WERI-Rb-1 (cell line): ENCODE measurements at regions not wholly inside any gene's neighbourhood (a gene's known extent, or its start where the extent isn't known, plus 50 kb on each side); places are given as distances from the start of the nearest gene placed in this dataset.

Source experiments
- DNase-seq: peaks from one replicate; pipeline ENCODE4 v3.0.0-alpha.2; 2020
- H3K27ac ChIP-seq: fragments of 250-450 bp; sonication (Bioruptor Pico); 2 replicates; pipeline ENCODE4 v1.5.1; 2020; ENCODE audit warnings: mild to moderate bottlenecking, moderate library complexity
- H3K27me3 ChIP-seq: fragments of 250-450 bp; sonication (Bioruptor Pico); 2 replicates; pipeline ENCODE4 v1.5.1; 2021; ENCODE audit warnings: mild to moderate bottlenecking, low read depth, moderate library complexity; ENCODE audit not compliant: insufficient read depth, severe bottlenecking
- H3K36me3 ChIP-seq: fragments of 250-450 bp; sonication (Bioruptor Pico); 2 replicates; pipeline ENCODE4 v1.5.1; 2020; ENCODE audit warnings: mild to moderate bottlenecking, moderate library complexity
- H3K4me3 ChIP-seq: 2 replicates; pipeline ENCODE4 v1.5.1; 2011; ENCODE audit warnings: low read depth, mild to moderate bottlenecking, control low read depth, low read length
- H3K9me3 ChIP-seq: fragments of 250-450 bp; sonication (Bioruptor Pico); 2 replicates; pipeline ENCODE4 v1.5.1; 2021; ENCODE audit warnings: mild to moderate bottlenecking, moderate library complexity; ENCODE audit not compliant: severe bottlenecking
- TF ChIP-seq, protein P1 (sequence below): IDR thresholded peaks from 2 replicates; pipeline ENCODE4 v1.5.1; 2011; ENCODE audit warnings: low read depth, mild to moderate bottlenecking, control low read depth, inconsistent platforms, low read length

DNA sequence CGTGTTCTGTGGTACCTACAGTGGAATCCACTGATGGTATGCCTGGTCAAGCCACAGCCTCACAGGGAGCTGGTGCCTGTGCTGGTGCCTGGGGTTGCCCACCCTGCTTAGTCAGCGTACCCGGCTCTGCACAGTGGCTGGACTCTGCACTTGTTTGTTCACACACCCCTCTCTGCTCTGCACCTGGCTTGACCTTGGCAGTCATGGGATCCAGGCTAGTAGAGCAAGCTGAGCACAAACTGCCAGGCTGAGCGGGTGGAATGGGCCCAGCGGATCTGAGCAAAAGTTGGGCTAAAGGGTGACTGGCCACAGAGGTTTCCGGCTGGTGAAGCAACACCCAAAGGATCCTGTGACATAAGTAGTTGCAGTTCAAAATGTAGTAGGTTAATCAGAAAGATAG is 163.5 kb downstream of the CDH19 start:
- Histone ChIP-seq H3K27ac (no peak overlapping the region), H3K27me3 (no peaks in the 10 kb centered on the region), H3K4me3 (no peak overlapping the region), H3K36me3 (no peaks in the 10 kb centered on the region), H3K9me3 (no peaks in the 10 kb centered on the region)
- DNase-seq: no peak
- TF ChIP-seq, protein P1, sequence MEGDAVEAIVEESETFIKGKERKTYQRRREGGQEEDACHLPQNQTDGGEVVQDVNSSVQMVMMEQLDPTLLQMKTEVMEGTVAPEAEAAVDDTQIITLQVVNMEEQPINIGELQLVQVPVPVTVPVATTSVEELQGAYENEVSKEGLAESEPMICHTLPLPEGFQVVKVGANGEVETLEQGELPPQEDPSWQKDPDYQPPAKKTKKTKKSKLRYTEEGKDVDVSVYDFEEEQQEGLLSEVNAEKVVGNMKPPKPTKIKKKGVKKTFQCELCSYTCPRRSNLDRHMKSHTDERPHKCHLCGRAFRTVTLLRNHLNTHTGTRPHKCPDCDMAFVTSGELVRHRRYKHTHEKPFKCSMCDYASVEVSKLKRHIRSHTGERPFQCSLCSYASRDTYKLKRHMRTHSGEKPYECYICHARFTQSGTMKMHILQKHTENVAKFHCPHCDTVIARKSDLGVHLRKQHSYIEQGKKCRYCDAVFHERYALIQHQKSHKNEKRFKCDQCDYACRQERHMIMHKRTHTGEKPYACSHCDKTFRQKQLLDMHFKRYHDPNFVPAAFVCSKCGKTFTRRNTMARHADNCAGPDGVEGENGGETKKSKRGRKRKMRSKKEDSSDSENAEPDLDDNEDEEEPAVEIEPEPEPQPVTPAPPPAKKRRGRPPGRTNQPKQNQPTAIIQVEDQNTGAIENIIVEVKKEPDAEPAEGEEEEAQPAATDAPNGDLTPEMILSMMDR: no peak

GRCh38 chr18:66439670-66440069 is 164.2 kb downstream of the CDH19 start:
- Histone ChIP-seq H3K9me3 (no peaks in the 10 kb centered on the region), H3K36me3 (no peaks in the 10 kb centered on the region), H3K27ac (no peak overlapping the region), H3K27me3 (no peaks in the 10 kb centered on the region), H3K4me3 (no peak overlapping the region)
- TF ChIP-seq, protein P1: no peak
- DNase-seq: no peak

GRCh38 chr18:66438711-66439536 is 165.0 kb downstream of the CDH19 start:
- no peak for DNase-seq
- no peaks in the 10 kb centered on the region for H3K36me3 ChIP-seq
- TF ChIP-seq, protein P1: no peak

DNA sequence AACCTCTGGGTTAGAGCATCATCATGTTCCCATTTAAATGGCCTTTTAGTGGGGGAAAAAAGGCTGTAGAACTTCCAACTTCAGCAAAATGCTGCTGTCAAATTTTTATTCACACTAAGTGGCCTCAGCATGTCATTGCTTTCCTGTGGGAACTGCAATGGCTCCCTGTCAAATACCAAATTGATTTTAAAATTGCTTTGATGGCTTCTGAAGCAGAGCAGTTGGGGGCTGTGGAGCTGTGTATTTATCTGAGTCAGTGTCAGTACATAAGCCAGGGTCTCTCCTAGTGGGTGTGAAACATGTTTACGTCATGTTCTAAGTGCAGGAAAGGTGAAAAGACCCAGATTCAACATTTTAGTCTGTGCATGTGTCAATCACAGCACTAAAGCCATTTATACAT is 171.3 kb downstream of the CDH19 start:
- H3K36me3 ChIP-seq: no peaks in the 10 kb centered on the region
- H3K4me3 ChIP-seq: no peak overlapping the region
- H3K9me3 ChIP-seq: no peaks in the 10 kb centered on the region
- no peaks in the 10 kb centered on the region for H3K27me3 ChIP-seq
- DNase-seq: no peak
- H3K27ac ChIP-seq: no peak overlapping the region
- TF ChIP-seq, protein P1: no peak

More at GRCh38 chr18:66438711-66439536, 165.0 kb downstream of the CDH19 start:
- Histone ChIP-seq H3K27ac (no peak overlapping the region), H3K27me3 (no peaks in the 10 kb centered on the region), H3K9me3 (no peaks in the 10 kb centered on the region), H3K4me3 (no peak overlapping the region)

GRCh38 chr18:66428795-66429194 is 175.1 kb downstream of the CDH19 start:
- no peak for DNase-seq
- no peak overlapping the region for H3K4me3 ChIP-seq
- TF ChIP-seq, protein P1: no peak

DNA sequence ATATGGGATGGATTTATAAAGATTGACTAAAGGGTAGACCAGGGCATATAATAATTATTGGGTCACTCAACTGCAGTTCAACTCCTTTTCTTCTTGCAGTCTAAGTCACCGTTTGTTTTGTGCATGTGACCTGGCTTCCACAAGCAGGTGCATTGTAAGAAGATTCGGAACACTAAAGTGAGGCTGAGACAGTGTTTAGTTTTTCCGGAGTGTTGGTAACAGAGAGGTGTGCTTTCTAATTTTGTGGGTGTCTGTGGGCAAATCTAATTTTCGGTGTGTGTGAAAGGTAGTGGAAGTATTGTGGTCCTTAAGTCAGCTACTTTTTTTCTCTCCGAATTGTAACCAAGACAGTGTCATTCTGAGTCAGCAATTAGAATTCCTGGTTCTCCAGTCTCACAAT is 184.5 kb downstream of the CDH19 start:
- no peaks in the 10 kb centered on the region for H3K27me3 ChIP-seq
- DNase-seq: no peak
- TF ChIP-seq, protein P1: no peak

More at GRCh38 chr18:66428795-66429194, 175.1 kb downstream of the CDH19 start:
- no peaks in the 10 kb centered on the region for H3K36me3 ChIP-seq
- H3K27me3 ChIP-seq: no peaks in the 10 kb centered on the region
- no peak overlapping the region for H3K27ac ChIP-seq
- no peaks in the 10 kb centered on the region for H3K9me3 ChIP-seq

More for the DNA sequence above, 184.5 kb downstream of the CDH19 start:
- no peak overlapping the region for H3K27ac ChIP-seq
- H3K9me3 ChIP-seq: no peaks in the 10 kb centered on the region
- no peak overlapping the region for H3K4me3 ChIP-seq
- no peaks in the 10 kb centered on the region for H3K36me3 ChIP-seq
